ENCODE measurements at regions not wholly inside any gene's neighbourhood (a gene's known extent, or its start where the extent isn't known, plus 50 kb on each side); places are given as distances from the start of the nearest gene placed in this dataset.

GRCh38 chr1:113217447-113218208, 144.6 kb downstream of the LRIG2 start (continued):
- TF ChIP-seq MLXIP (CRISPR knock-in tag; IDR thresholded peaks at IDR 0.05; ENCODE audit: borderline replicate concordance) (peak; percentile 79; the same call in 1 of the 2 replicates), CSRNP2 (CRISPR knock-in tag; conservative IDR thresholded peaks at IDR 0.05; ENCODE audit: low read depth) (no peak), XRCC5 (optimal IDR thresholded peaks at IDR 0.05; ENCODE audit: low read length) (no peak), TEAD3 (CRISPR knock-in tag; optimal IDR thresholded peaks at IDR 0.05; ENCODE audit: borderline replicate concordance) (peak; percentile 48), KMT2A (CRISPR knock-in tag; IDR thresholded peaks at IDR 0.05) (no peak), RCOR2 (CRISPR knock-in tag; IDR thresholded peaks at IDR 0.05) (0 out of 2 replicates have a peak, but pooled peaks have one; percentile 17), ZNF143 (CRISPR knock-in tag; IDR thresholded peaks at IDR 0.05) (no peak), WIZ (CRISPR knock-in tag; IDR thresholded peaks at IDR 0.05) (no peak), ZNF501 (CRISPR knock-in tag; IDR thresholded peaks at IDR 0.05) (no peak), ZNF598 (CRISPR knock-in tag; IDR thresholded peaks at IDR 0.05; ENCODE audit: borderline replicate concordance) (no peak), BCL3 (CRISPR knock-in tag; IDR thresholded peaks at IDR 0.05) (no peak), ZBTB39 (CRISPR knock-in tag; IDR thresholded peaks at IDR 0.05) (no peak), FOXK2 (IDR thresholded peaks at IDR 0.05) (no peak), ZSCAN25 (CRISPR knock-in tag; IDR thresholded peaks at IDR 0.05) (no peak)
